Ishikawa (cell line): ENCODE measurements at regions not wholly inside any gene's neighbourhood (a gene's known extent, or its start where the extent isn't known, plus 50 kb on each side); places are given as distances from the start of the nearest gene placed in this dataset.

Experiments
- CEBPB ChIP-seq: IDR thresholded peaks from 2 replicates; pipeline ENCODE4 v1.6.1; 2012
- TCF12 ChIP-seq: IDR thresholded peaks from 2 replicates; pipeline ENCODE4 v1.6.1; 2012; ENCODE audit warnings: low read depth

DNA sequence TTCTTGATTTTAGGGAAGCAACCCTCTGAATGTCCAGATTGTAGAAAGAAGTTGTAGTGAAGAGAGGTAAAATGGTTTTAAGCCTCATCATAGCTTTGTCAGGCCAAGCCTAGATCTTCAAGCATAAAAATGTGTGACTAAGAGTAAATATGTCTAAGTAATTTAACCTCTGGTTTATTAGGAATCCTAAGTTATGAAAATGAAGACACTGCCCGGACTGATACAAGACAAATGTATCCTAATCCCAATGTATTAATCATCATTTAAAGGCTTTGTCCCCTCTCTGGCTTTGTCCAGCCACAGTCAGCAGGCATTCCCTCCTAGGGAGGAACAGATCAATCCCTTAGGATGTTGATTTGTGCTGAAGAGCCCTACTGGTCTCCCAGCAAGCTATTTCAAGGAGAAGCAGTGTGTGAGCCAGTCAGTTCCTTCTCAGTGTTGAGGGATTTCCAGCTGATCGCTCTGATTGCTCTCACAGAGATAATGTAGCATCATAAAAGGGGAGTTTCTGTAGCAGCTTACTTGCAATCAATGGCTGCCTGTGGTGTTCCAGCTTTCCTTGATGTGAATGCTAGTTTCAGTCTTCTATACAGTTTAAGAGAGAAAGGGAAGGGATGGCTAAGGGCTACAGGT, 796.1 kb downstream of the EPHA4 start:
- TF ChIP-seq CEBPB (no peak), TCF12 (no peak)
